HCT116 (cell line): ENCODE measurements at regions not wholly inside any gene's neighbourhood (a gene's known extent, or its start where the extent isn't known, plus 50 kb on each side); places are given as distances from the start of the nearest gene placed in this dataset.

ENCODE experiments used
- ATAC-seq: fragments of 200-7000 bp; cut with Tn5 transposase; 2 replicates; pipeline ENCODE4 v1.9.1; 2020; ENCODE audit warnings: mild to moderate bottlenecking, moderate library complexity
- BruUV-seq: library from RNA; stranded (reverse); fragments of 400-500 nt; replicated peaks from 2 replicates; lab custom pipeline; 2021; lab: Mats Ljungman, UMichigan
- CTCF ChIA-PET: fragments of 300-600 bp; sonication (Branson Sonifier 250); formaldehyde crosslinking; loops from one replicate; lab custom pipeline; 2021; ENCODE audit warnings: antibody characterized with exemption; lab: Charles Lee
- POLR2A ChIA-PET: fragments of 300-600, 350-600 bp; sonication (Branson Sonifier 250); formaldehyde crosslinking; loops from one replicate; lab custom pipeline; 2021; ENCODE audit warnings: antibody characterized with exemption; lab: Charles Lee
- RAD21 ChIA-PET, 2 experiments: fragments of 300-600 bp; sonication (Branson Sonifier 250); formaldehyde crosslinking; loops; one replicate each; lab custom pipeline; 2023; ENCODE audit warnings: low total read pairs in 2 of 2; ENCODE audit not compliant: uncharacterized antibody in 2 of 2, unreplicated experiment in 2 of 2, low non-redundant PET in 1 of 2; lab: Charles Lee
- DNase-seq: peaks from one replicate; pipeline ENCODE4 v3.0.0-alpha.2; 2010; ENCODE audit warnings: low read depth, low spot score
- H2AFZ ChIP-seq: fragments of 200-600 bp; shearing (Covaris generic), sonication (generic); 2 replicates; pipeline ENCODE4 v1.6.1; 2017; ENCODE audit warnings: low read depth, mixed run types, mixed read lengths, antibody characterized with exemption, low read length; ENCODE audit not compliant: poor library complexity, severe bottlenecking
- H3K27ac ChIP-seq: 2 replicates; pipeline ENCODE4 v1.5.1; 2012; ENCODE audit warnings: low read depth, low read length
- H3K27me3 ChIP-seq: fragments of 200-600 bp; sonication (generic); 2 replicates; pipeline ENCODE4 v1.6.1; 2016; ENCODE audit warnings: mixed run types, low read length, mixed read lengths; ENCODE audit not compliant: insufficient read depth
- H3K36me3 ChIP-seq, 2 experiments: fragments of 200-500 bp in 1 of 2; fragments of 200-600 bp in 1 of 2; sonication (Bioruptor generic) in 1 of 2; sonication (generic) in 1 of 2; 2 replicates each; pipeline versions ENCODE4 v1.5.1 to v1.6.1; 2014 to 2016; ENCODE audit warnings: low read length in 2 of 2, inconsistent platforms in 1 of 2, mixed read lengths in 1 of 2, mixed run types in 1 of 2; ENCODE audit not compliant: insufficient read depth in 2 of 2, control insufficient read depth in 1 of 2
- H3K4me1 ChIP-seq, 2 experiments: fragments of 200-600 bp in 1 of 2; sonication (generic) in 1 of 2; 2 replicates each; pipeline versions ENCODE4 v1.5.1 to v1.6.1; 2012 to 2017; ENCODE audit warnings: low read length in 2 of 2, inconsistent platforms in 1 of 2, mild to moderate bottlenecking in 1 of 2, mixed read lengths in 1 of 2, mixed run types in 1 of 2, moderate library complexity in 1 of 2; ENCODE audit not compliant: insufficient read depth in 2 of 2, control insufficient read depth in 1 of 2
- H3K4me2 ChIP-seq: fragments of 200-600 bp; sonication (generic); 2 replicates; pipeline ENCODE4 v1.6.1; 2017; ENCODE audit warnings: mixed run types, low read length, mixed read lengths
- H3K4me3 ChIP-seq, 2 experiments: fragments of 200-600 bp in 1 of 2; sonication (generic) in 1 of 2; replicated peaks in 1 of 2; 2 replicates each; pipeline ENCODE4 v1.5.1; 2011 to 2016; ENCODE audit warnings: low read length in 2 of 2, control low read depth in 1 of 2, low read depth in 1 of 2, mild to moderate bottlenecking in 1 of 2, mixed read lengths in 1 of 2, mixed run types in 1 of 2
- H3K79me2 ChIP-seq: fragments of 200-600 bp; sonication (generic); 2 replicates; pipeline ENCODE4 v1.6.1; 2017; ENCODE audit warnings: mild to moderate bottlenecking, mixed run types, low read length, moderate library complexity, mixed read lengths; ENCODE audit not compliant: insufficient read depth
- H3K9ac ChIP-seq: fragments of 200-600 bp; sonication (generic); 2 replicates; pipeline ENCODE4 v1.6.1; 2016; ENCODE audit warnings: low read length, mixed read lengths
- H3K9me2 ChIP-seq: fragments of 200-600 bp; sonication (generic), shearing (Covaris generic); 2 replicates; pipeline ENCODE4 v1.6.1; 2017; ENCODE audit warnings: mixed run types, mild to moderate bottlenecking, moderate library complexity; ENCODE audit not compliant: insufficient read depth
- H3K9me3 ChIP-seq, 2 experiments: fragments of 200-500 bp in 1 of 2; fragments of 200-600 bp in 1 of 2; sonication (Bioruptor generic) in 1 of 2; sonication (generic) in 1 of 2; 2 replicates each; pipeline ENCODE4 v1.6.1; 2014 to 2017; ENCODE audit warnings: low read length in 2 of 2, mixed read lengths in 2 of 2, inconsistent platforms in 1 of 2, low read depth in 1 of 2, mild to moderate bottlenecking in 1 of 2, mixed run types in 1 of 2, moderate library complexity in 1 of 2; ENCODE audit not compliant: control insufficient read depth in 1 of 2, insufficient read depth in 1 of 2
- H4K20me1 ChIP-seq: fragments of 200-600 bp; sonication (generic), shearing (Covaris generic); 2 replicates; pipeline ENCODE4 v1.6.1; 2017; ENCODE audit warnings: mixed run types, mild to moderate bottlenecking, moderate library complexity; ENCODE audit not compliant: insufficient read depth
- ATF3 ChIP-seq: IDR thresholded peaks from 2 replicates; pipeline ENCODE4 v1.6.1; 2012
- CBX3 ChIP-seq: IDR thresholded peaks from 2 replicates; pipeline ENCODE4 v1.6.1; 2012; ENCODE audit warnings: low read depth
- ELF1 ChIP-seq: IDR thresholded peaks from 2 replicates; pipeline ENCODE4 v1.6.1; 2012; ENCODE audit warnings: low read depth, borderline replicate concordance
- EZH2 ChIP-seq: fragments of 200-600 bp; sonication (generic); IDR thresholded peaks from 2 replicates; pipeline ENCODE4 v1.6.1; 2017; ENCODE audit warnings: antibody characterized with exemption, mixed run types
- EZH2phosphoT487 ChIP-seq: fragments of 200-600 bp; IDR thresholded peaks from 2 replicates; pipeline ENCODE4 v1.6.1; 2018; ENCODE audit warnings: antibody characterized with exemption, borderline replicate concordance
- MAX ChIP-seq: IDR thresholded peaks from 2 replicates; pipeline ENCODE4 v1.6.1; 2012
- REST ChIP-seq: IDR thresholded peaks from 2 replicates; pipeline ENCODE4 v1.6.1; 2012; ENCODE audit warnings: low read depth
- ZFX ChIP-seq: fragments of 450-650 bp; IDR thresholded peaks from 2 replicates; pipeline ENCODE4 v1.6.1; 2017
- ZNF274 ChIP-seq: fragments of 200-500 bp; sonication (Bioruptor generic); IDR thresholded peaks from 2 replicates; pipeline ENCODE4 v1.6.1; 2014; ENCODE audit warnings: mild to moderate bottlenecking, low read depth, low read length, inconsistent platforms
- intact Hi-C: fragments of 100-400 bp; cut with micrococcal nuclease; formaldehyde crosslinking; loops from 2 replicates; pipeline ENCODE4 v1.10.0; 2022

GRCh38 chr1:25079048-25079447 lies 149.0 kb upstream of the RUNX3 start (continued):
- TF ChIP-seq REST (no peak), EZH2 (no peak), ATF3 (no peak), ZFX (no peak), MAX (no peak), CBX3 (no peak), ELF1 (no peak), EZH2phosphoT487 (no peak)

- Histone ChIP-seq H3K4me1 (no peaks in the 10 kb centered on the region), H3K9ac (no peak overlapping the region), H3K36me3 (no peaks in the 10 kb centered on the region), H2AFZ (no peak overlapping the region), H3K79me2 (no peaks in the 10 kb centered on the region), H3K9me3 (no peaks in the 10 kb centered on the region), H3K4me3 (no peak overlapping the region), H3K9me2 (no peaks in the 10 kb centered on the region), H3K27me3 (no peaks in the 10 kb centered on the region), H3K27ac (no peak overlapping the region), H3K4me2 (no peak overlapping the region), H4K20me1 (no peaks in the 10 kb centered on the region)
- RAD21 ChIA-PET: no interaction called here
- no peak for DNase-seq
- no TSS peak for BruUV-seq
- ATAC-seq: no peak
- CTCF ChIA-PET: no interaction called here
- no peak for TF ChIP-seq ZNF274
- TF ChIP-seq ATF3: no peak
- intact Hi-C loops: no loop called here
- POLR2A ChIA-PET: no interaction called here
These were observed 144.5 kb upstream of the RUNX3 start for GRCh38 chr1:25074351-25075227.
